ENCODE measurements at regions not wholly inside any gene's neighbourhood (a gene's known extent, or its start where the extent isn't known, plus 50 kb on each side); places are given as distances from the start of the nearest gene placed in this dataset.

DNA sequence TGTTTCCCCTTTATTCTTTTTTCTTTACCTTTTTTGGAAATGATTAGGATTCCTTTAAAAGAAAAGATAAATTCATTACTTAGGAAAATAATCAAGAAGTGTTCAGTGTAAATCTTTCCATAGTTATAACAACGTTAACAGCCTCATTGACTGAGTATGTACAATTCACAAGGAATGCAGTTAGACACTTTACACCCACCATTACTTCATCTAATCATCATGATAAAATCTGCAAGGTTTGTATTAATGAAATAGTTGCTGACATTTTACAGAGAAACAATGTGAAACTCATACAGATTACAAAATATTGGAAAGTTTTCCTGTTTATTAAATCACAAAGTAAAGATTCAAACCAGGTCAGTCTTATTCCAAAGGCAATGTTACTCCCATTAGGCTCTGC, 59.3 kb upstream of the NEGR1 start:
- Histone ChIP-seq H4K20me1 (ENCODE audit: insufficient read depth, low read length) (no peaks in the 10 kb centered on the region), H3K4me3 (ENCODE audit: low read depth, low read length, poor library complexity, severe bottlenecking) (no peak overlapping the region), H3K9me2 (ENCODE audit: low read depth, low read length) (no peaks in the 10 kb centered on the region), H3K27ac (ENCODE audit: low read depth, low read length, poor library complexity, severe bottlenecking) (no peak overlapping the region), H3K4me1 (ENCODE audit: insufficient read depth, low read length, severe bottlenecking) (no peaks in the 10 kb centered on the region), H3K36me3 (ENCODE audit: insufficient read depth, low read length) (no peaks in the 10 kb centered on the region), H2AFZ (ENCODE audit: low read length) (no peak overlapping the region), H3F3A (ENCODE audit: insufficient read depth, low read length) (no peaks in the 10 kb centered on the region), H3K4me2 (ENCODE audit: low read length) (no peak overlapping the region), H3K79me2 (ENCODE audit: insufficient read depth, low read length) (no peaks in the 10 kb centered on the region), H3K27me3 (ENCODE audit: insufficient read depth, low read length) (no peaks in the 10 kb centered on the region), H3K9ac (ENCODE audit: low read length) (no peak overlapping the region), H3K9me3 (ENCODE audit: low read length) (no peaks in the 10 kb centered on the region)
- TF ChIP-seq, protein P1, sequence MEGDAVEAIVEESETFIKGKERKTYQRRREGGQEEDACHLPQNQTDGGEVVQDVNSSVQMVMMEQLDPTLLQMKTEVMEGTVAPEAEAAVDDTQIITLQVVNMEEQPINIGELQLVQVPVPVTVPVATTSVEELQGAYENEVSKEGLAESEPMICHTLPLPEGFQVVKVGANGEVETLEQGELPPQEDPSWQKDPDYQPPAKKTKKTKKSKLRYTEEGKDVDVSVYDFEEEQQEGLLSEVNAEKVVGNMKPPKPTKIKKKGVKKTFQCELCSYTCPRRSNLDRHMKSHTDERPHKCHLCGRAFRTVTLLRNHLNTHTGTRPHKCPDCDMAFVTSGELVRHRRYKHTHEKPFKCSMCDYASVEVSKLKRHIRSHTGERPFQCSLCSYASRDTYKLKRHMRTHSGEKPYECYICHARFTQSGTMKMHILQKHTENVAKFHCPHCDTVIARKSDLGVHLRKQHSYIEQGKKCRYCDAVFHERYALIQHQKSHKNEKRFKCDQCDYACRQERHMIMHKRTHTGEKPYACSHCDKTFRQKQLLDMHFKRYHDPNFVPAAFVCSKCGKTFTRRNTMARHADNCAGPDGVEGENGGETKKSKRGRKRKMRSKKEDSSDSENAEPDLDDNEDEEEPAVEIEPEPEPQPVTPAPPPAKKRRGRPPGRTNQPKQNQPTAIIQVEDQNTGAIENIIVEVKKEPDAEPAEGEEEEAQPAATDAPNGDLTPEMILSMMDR (IDR thresholded peaks at IDR 0.05; ENCODE audit: low read length): no peak

DNA sequence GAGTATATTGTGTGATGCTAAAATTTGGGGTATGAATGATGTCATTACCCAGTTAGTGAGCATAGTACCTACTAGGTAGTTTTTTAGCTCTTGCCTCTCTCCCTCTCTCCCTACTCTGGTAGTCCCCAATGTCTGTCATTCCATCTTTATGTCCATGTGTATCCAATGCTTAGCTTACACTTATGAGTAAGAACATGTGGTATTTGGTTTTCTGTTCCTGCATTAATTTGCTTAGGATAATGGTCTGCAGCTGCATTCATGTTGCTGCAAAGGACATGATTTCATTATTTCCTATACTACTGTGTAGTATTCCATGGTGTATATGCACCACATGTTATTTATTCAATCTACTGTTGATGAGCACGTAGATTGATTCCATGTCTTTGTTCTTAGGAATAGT, 54.4 kb upstream of the NEGR1 start:
- no peak overlapping the region for H3K9ac ChIP-seq (ENCODE audit: low read length)
- H3K4me1 ChIP-seq (ENCODE audit: insufficient read depth, low read length, severe bottlenecking): no peaks in the 10 kb centered on the region
- no peaks in the 10 kb centered on the region for H3K9me2 ChIP-seq (ENCODE audit: low read depth, low read length)
- H2AFZ ChIP-seq (ENCODE audit: low read length): no peak overlapping the region
- no peaks in the 10 kb centered on the region for H4K20me1 ChIP-seq (ENCODE audit: insufficient read depth, low read length)
- H3K27ac ChIP-seq (ENCODE audit: low read depth, low read length, poor library complexity, severe bottlenecking): no peak overlapping the region
- H3K36me3 ChIP-seq (ENCODE audit: insufficient read depth, low read length): no peaks in the 10 kb centered on the region
- no peaks in the 10 kb centered on the region for H3K79me2 ChIP-seq (ENCODE audit: insufficient read depth, low read length)
- no peaks in the 10 kb centered on the region for H3K9me3 ChIP-seq (ENCODE audit: low read length)
- H3K4me2 ChIP-seq (ENCODE audit: low read length): no peak overlapping the region
- no peak overlapping the region for H3K4me3 ChIP-seq (ENCODE audit: low read depth, low read length, poor library complexity, severe bottlenecking)
- TF ChIP-seq, protein P1 (IDR thresholded peaks at IDR 0.05; ENCODE audit: low read length): no peak
- TF ChIP-seq EZH2 (IDR thresholded peaks at IDR 0.05; ENCODE audit: borderline replicate concordance, low read length): no peak
- no peaks in the 10 kb centered on the region for H3F3A ChIP-seq (ENCODE audit: insufficient read depth, low read length)
- no peaks in the 10 kb centered on the region for H3K27me3 ChIP-seq (ENCODE audit: insufficient read depth, low read length)

Data from OCI-LY1 (cell line).